Naive thymus-derived CD4-positive, alpha-beta T cell (primary cell): ENCODE measurements at regions not wholly inside any gene's neighbourhood (a gene's known extent, or its start where the extent isn't known, plus 50 kb on each side); places are given as distances from the start of the nearest gene placed in this dataset.

ENCODE experiments used
- ATAC-seq: fragments of 150-1000 bp; cut with Tn5 transposase; 2 replicates; pipeline ENCODE4 v1.10.0; 2021; ENCODE audit warnings: mild to moderate bottlenecking, moderate library complexity
- CTCF ChIA-PET: fragments of 350-600 bp; sonication (Branson Sonifier 250); formaldehyde crosslinking; loops from one replicate; lab custom pipeline; 2021; ENCODE audit warnings: antibody characterized with exemption; lab: Charles Lee
- POLR2A ChIA-PET: fragments of 350-600 bp; sonication (Branson Sonifier 250); formaldehyde crosslinking; loops from one replicate; lab custom pipeline; 2021; ENCODE audit warnings: antibody characterized with exemption, inconsistent platforms; lab: Charles Lee
- DNase-seq, 9 donors: peaks; one replicate each; pipeline versions ENCODE4 v3.0.0 to v3.0.0-alpha.2; 2020 to 2022; ENCODE audit warnings: mixed read lengths in 1 of 9
- H3K27ac ChIP-seq: one replicate; pipeline ENCODE4 v1.7.0; 2013; ENCODE audit warnings: mild to moderate bottlenecking, low read depth, low read length, moderate library complexity
- H3K27me3 ChIP-seq, 2 donors: one replicate each; pipeline ENCODE4 v1.7.0; 2013; ENCODE audit warnings: low read length in 2 of 2, mild to moderate bottlenecking in 2 of 2, moderate library complexity in 2 of 2; ENCODE audit not compliant: control insufficient read depth in 2 of 2, insufficient read depth in 2 of 2
- H3K36me3 ChIP-seq, 3 experiments: 1 replicate in 2 of 3; 2 replicates in 1 of 3; pipeline ENCODE4 v1.7.0; 2013; ENCODE audit warnings: low read length in 3 of 3, mild to moderate bottlenecking in 3 of 3, moderate library complexity in 1 of 3; ENCODE audit not compliant: insufficient read depth in 3 of 3, control insufficient read depth in 2 of 3
- H3K4me1 ChIP-seq, 2 donors: one replicate each; pipeline ENCODE4 v1.7.0; 2013; ENCODE audit warnings: low read length in 2 of 2, mild to moderate bottlenecking in 2 of 2, moderate library complexity in 1 of 2; ENCODE audit not compliant: control insufficient read depth in 2 of 2, insufficient read depth in 2 of 2
- H3K4me3 ChIP-seq: 2 replicates; pipeline ENCODE4 v1.7.0; 2013; ENCODE audit warnings: mild to moderate bottlenecking, low read length
- H3K9me3 ChIP-seq, 3 experiments: 1 replicate in 2 of 3; 2 replicates in 1 of 3; pipeline ENCODE4 v1.7.0; 2013; ENCODE audit warnings: low read length in 3 of 3; ENCODE audit not compliant: control insufficient read depth in 2 of 3
- H3K27ac Mint-ChIP-seq, 9 donors: one replicate each; pipeline ENCODE4 v1.8.0; 2020 to 2022; ENCODE audit warnings: mixed read lengths in 9 of 9, mild to moderate bottlenecking in 8 of 9, moderate library complexity in 5 of 9, inconsistent platforms in 2 of 9
- H3K27me3 Mint-ChIP-seq, 5 donors: one replicate each; pipeline ENCODE4 v1.8.0; 2021 to 2022; ENCODE audit warnings: mixed read lengths in 5 of 5, mild to moderate bottlenecking in 1 of 5
- H3K36me3 Mint-ChIP-seq, 5 donors: one replicate each; pipeline ENCODE4 v1.8.0; 2020 to 2022; ENCODE audit warnings: mixed read lengths in 5 of 5, mild to moderate bottlenecking in 3 of 5, inconsistent platforms in 1 of 5
- H3K4me1 Mint-ChIP-seq, 7 donors: one replicate each; pipeline ENCODE4 v1.8.0; 2020 to 2022; ENCODE audit warnings: mixed read lengths in 7 of 7, mild to moderate bottlenecking in 3 of 7, inconsistent platforms in 1 of 7
- H3K4me3 Mint-ChIP-seq, 10 donors: one replicate each; pipeline ENCODE4 v1.8.0; 2020 to 2022; ENCODE audit warnings: mild to moderate bottlenecking in 10 of 10, mixed read lengths in 10 of 10, moderate library complexity in 6 of 10, inconsistent platforms in 2 of 10
- H3K9me3 Mint-ChIP-seq, 11 donors: one replicate each; pipeline ENCODE4 v1.8.0; 2020 to 2022; ENCODE audit warnings: mixed read lengths in 11 of 11, mild to moderate bottlenecking in 4 of 11, inconsistent platforms in 1 of 11, moderate library complexity in 1 of 11
- intact Hi-C, 2 donors: fragments of 100-400 bp; cut with micrococcal nuclease; formaldehyde crosslinking; loops; one replicate each; pipeline ENCODE4 v1.15.1; 2023

DNA sequence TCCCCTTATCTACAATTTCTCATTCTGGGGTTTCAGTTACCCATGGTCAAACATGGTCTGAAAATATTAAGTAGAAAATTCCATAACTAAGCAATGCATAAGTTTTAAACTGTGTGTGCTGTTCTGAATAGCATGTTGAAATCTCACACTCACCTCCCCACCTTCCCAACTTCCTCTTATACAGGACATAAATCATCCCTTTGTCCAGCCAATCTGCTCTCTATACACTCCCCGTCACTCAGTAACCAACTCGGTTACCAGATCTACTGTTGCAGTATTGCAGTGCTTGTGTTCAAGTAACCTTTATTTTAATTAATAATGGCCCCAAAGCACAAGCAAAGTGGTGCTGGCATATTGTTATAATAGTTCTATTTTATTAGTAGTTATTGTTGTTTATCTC lies 420.5 kb downstream of the GXYLT1 start:
- no peak for ATAC-seq
- Mint-ChIP-seq H3K27me3 (peaks cover 0 to 14% (median 4%) of the 10 kb centered on the region in 5 donors), H3K36me3 (no peaks in the 10 kb centered on the region), H3K9me3 (peaks cover 0 to 3% (median 0%) of the 10 kb centered on the region in 11 donors), H3K4me1 (no peaks in the 10 kb centered on the region), H3K27ac (no peak overlapping the region), H3K4me3 (no peak overlapping the region)
- CTCF ChIA-PET = no interaction called here
- DNase-seq = no peak
- H3K9me3 ChIP-seq = no peaks in the 10 kb centered on the region
- H3K27ac ChIP-seq = no peak overlapping the region
- intact Hi-C loops = no loop called here
- POLR2A ChIA-PET = no interaction called here
- no peaks in the 10 kb centered on the region for H3K36me3 ChIP-seq
- no peak overlapping the region for H3K4me3 ChIP-seq
- H3K27me3 ChIP-seq = no peaks in the 10 kb centered on the region
- H3K4me1 ChIP-seq = no peaks in the 10 kb centered on the region

- Mint-ChIP-seq H3K27me3 (peaks cover 0 to 6% (median 0%) of the 10 kb centered on the region in 5 donors), H3K4me3 (no peak overlapping the region), H3K4me1 (no peaks in the 10 kb centered on the region), H3K36me3 (no peaks in the 10 kb centered on the region), H3K9me3 (peaks cover 0 to 3% (median 0%) of the 10 kb centered on the region in 11 donors), H3K27ac (no peak overlapping the region)
- DNase-seq (no peak), ATAC-seq (no peak)
- no peak overlapping the region for H3K27ac ChIP-seq
- ChIA-PET POLR2A (no interaction called here), CTCF (no interaction called here)
- no peaks in the 10 kb centered on the region for H3K36me3 ChIP-seq
- intact Hi-C loops = no loop called here
- H3K4me1 ChIP-seq = no peaks in the 10 kb centered on the region
- H3K27me3 ChIP-seq = no peaks in the 10 kb centered on the region
- H3K9me3 ChIP-seq = no peaks in the 10 kb centered on the region
- no peak overlapping the region for H3K4me3 ChIP-seq
These were observed 425.5 kb downstream of the GXYLT1 start for GRCh38 chr12:41719214-41719613.

GRCh38 chr12:41715256-41715655 lies 429.4 kb downstream of the GXYLT1 start:
- Histone ChIP-seq H3K27ac (no peak overlapping the region), H3K4me1 (no peaks in the 10 kb centered on the region), H3K4me3 (no peak overlapping the region), H3K9me3 (no peaks in the 10 kb centered on the region), H3K27me3 (no peaks in the 10 kb centered on the region), H3K36me3 (no peaks in the 10 kb centered on the region)
- ChIA-PET CTCF (no interaction called here), POLR2A (no interaction called here)
- H3K27ac Mint-ChIP-seq = no peak overlapping the region
- DNase-seq (no peak), ATAC-seq (no peak)
- H3K27me3 Mint-ChIP-seq = peaks cover 0 to 4% (median 0%) of the 10 kb centered on the region in 5 donors
- H3K9me3 Mint-ChIP-seq = no peaks in the 10 kb centered on the region
- intact Hi-C loops = no loop called here
- H3K36me3 Mint-ChIP-seq = no peaks in the 10 kb centered on the region
- H3K4me1 Mint-ChIP-seq = no peaks in the 10 kb centered on the region
- H3K4me3 Mint-ChIP-seq = no peak overlapping the region

DNA sequence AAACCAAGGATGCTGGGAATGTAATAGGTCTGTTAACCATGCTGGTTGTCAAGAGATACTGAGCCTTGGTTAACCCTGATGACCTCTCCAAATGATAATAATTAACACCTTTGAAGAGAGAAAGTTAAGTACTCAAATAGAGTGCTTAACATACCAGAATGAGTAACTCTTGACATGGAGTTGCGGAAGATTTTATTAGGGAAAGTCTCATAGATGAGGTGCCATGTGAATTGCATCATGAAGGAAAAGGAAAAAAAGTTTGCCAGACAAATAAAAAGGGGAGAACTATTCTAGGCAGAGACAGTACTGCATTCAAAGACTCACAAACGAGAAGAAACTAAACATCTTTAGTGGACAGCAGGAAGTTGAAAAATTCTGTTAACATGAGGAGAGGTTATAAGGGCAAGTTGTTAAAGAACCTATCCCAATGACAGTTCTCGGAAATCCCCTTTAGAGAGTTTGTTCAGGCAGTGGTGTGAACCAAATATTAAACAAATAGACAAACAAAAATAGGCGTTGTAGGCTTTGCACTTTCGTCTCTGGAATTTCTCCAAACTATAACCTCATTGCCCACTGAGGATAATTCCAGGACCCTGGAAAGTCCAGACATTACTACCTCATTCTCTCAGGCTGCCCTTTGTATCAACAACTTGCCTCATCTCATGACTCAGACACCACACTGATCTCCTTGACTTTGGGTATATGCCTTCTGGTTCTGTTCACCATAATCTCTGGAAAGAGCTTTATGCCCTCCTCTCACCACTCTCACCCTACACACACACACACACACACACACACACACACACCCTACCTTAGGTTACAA lies 435.0 kb downstream of the GXYLT1 start:
- Histone ChIP-seq H3K4me1 (no peaks in the 10 kb centered on the region), H3K27me3 (no peaks in the 10 kb centered on the region), H3K4me3 (no peak overlapping the region), H3K9me3 (no peaks in the 10 kb centered on the region), H3K36me3 (no peaks in the 10 kb centered on the region), H3K27ac (no peak overlapping the region)
- no peak for DNase-seq
- Mint-ChIP-seq H3K4me1 (no peaks in the 10 kb centered on the region), H3K27ac (no peak overlapping the region), H3K27me3 (peaks cover 0 to 6% (median 0%) of the 10 kb centered on the region in 5 donors), H3K36me3 (no peaks in the 10 kb centered on the region), H3K4me3 (no peak overlapping the region), H3K9me3 (peaks cover 0 to 2% (median 0%) of the 10 kb centered on the region in 11 donors)
- ChIA-PET POLR2A (no interaction called here), CTCF (no interaction called here)
- no peak for ATAC-seq
- intact Hi-C loops = no loop called here

- Mint-ChIP-seq H3K27me3 (peaks cover 0 to 6% (median 0%) of the 10 kb centered on the region in 5 donors), H3K4me3 (no peak overlapping the region), H3K4me1 (peaks cover 0 to 1% (median 0%) of the 10 kb centered on the region in 7 donors), H3K27ac (no peak overlapping the region), H3K9me3 (peaks cover 0 to 2% (median 0%) of the 10 kb centered on the region in 11 donors), H3K36me3 (no peaks in the 10 kb centered on the region)
- intact Hi-C loops = no loop called here
- H3K27ac ChIP-seq = no peak overlapping the region
- H3K4me1 ChIP-seq = no peaks in the 10 kb centered on the region
- DNase-seq (no peak), ATAC-seq (no peak)
- H3K27me3 ChIP-seq = no peaks in the 10 kb centered on the region
- ChIA-PET CTCF (no interaction called here), POLR2A (no interaction called here)
- H3K9me3 ChIP-seq = no peaks in the 10 kb centered on the region
- no peak overlapping the region for H3K4me3 ChIP-seq
- no peaks in the 10 kb centered on the region for H3K36me3 ChIP-seq
These were observed 435.7 kb downstream of the GXYLT1 start for GRCh38 chr12:41709012-41709411.

- ChIA-PET CTCF (no interaction called here), POLR2A (no interaction called here)
- Mint-ChIP-seq H3K9me3 (peaks cover 0 to 2% (median 0%) of the 10 kb centered on the region in 11 donors), H3K36me3 (no peaks in the 10 kb centered on the region), H3K4me1 (peaks cover 0 to 1% (median 0%) of the 10 kb centered on the region in 7 donors), H3K27me3 (peaks cover 0 to 6% (median 0%) of the 10 kb centered on the region in 5 donors), H3K27ac (no peak overlapping the region), H3K4me3 (no peak overlapping the region)
- ATAC-seq (no peak), DNase-seq (no peak)
- Histone ChIP-seq H3K4me1 (no peaks in the 10 kb centered on the region), H3K27ac (no peak overlapping the region), H3K9me3 (no peaks in the 10 kb centered on the region), H3K4me3 (no peak overlapping the region), H3K36me3 (no peaks in the 10 kb centered on the region), H3K27me3 (no peaks in the 10 kb centered on the region)
- intact Hi-C loops = no loop called here
These were observed 438.3 kb downstream of the GXYLT1 start for GRCh38 chr12:41706376-41706775.
